SK-N-SH treated with all-trans-retinoic acid at 6 μM for 48 hours (cell line): ENCODE measurements at regions not wholly inside any gene's neighbourhood (a gene's known extent, or its start where the extent isn't known, plus 50 kb on each side); places are given as distances from the start of the nearest gene placed in this dataset.

Experiments
- ARNTL ChIP-seq: fragments of 450-650 bp; formaldehyde crosslinking; IDR thresholded peaks from 2 replicates; pipeline ENCODE4 v1.5.0; 2020; ENCODE audit warnings: low read depth, mild to moderate bottlenecking, moderate library complexity, borderline replicate concordance
- BACH2 ChIP-seq: fragments of 250-450 bp; sonication (Bioruptor Pico); IDR thresholded peaks from 2 replicates; pipeline ENCODE4 v1.9.0; 2021; ENCODE audit warnings: mild to moderate bottlenecking, borderline replicate concordance
- CSRNP3 ChIP-seq: fragments of 250-450 bp; sonication (Bioruptor Pico); IDR thresholded peaks from 2 replicates; pipeline ENCODE4 v1.5.1; 2021; ENCODE audit warnings: mild to moderate bottlenecking, moderate library complexity
- GLIS3 ChIP-seq: fragments of 250-450 bp; sonication (Bioruptor Pico); IDR thresholded peaks from 2 replicates; pipeline ENCODE4 v1.5.0; 2020; ENCODE audit warnings: mild to moderate bottlenecking, moderate library complexity
- ISL1 ChIP-seq: fragments of 250-450 bp; sonication (Bioruptor Pico); IDR thresholded peaks from 2 replicates; pipeline ENCODE4 v2.1.2; 2022; ENCODE audit warnings: mild to moderate bottlenecking, moderate library complexity
- PATZ1 ChIP-seq: fragments of 250-450 bp; sonication (Bioruptor Pico); IDR thresholded peaks from 2 replicates; pipeline ENCODE4 v1.8.0; 2020; ENCODE audit warnings: mild to moderate bottlenecking, moderate library complexity, borderline replicate concordance
- POU6F1 ChIP-seq: fragments of 250-450 bp; sonication (Bioruptor Pico); IDR thresholded peaks from 2 replicates; pipeline ENCODE4 v1.8.0; 2021; ENCODE audit warnings: low read depth, mild to moderate bottlenecking, moderate library complexity, borderline replicate concordance
- PPARA ChIP-seq: fragments of 250-450 bp; sonication (Bioruptor Pico); IDR thresholded peaks from 2 replicates; pipeline ENCODE4 v1.5.0; 2020; ENCODE audit warnings: mild to moderate bottlenecking, borderline replicate concordance
- RARB ChIP-seq: fragments of 250-450 bp; sonication (Bioruptor Pico); IDR thresholded peaks from 2 replicates; pipeline ENCODE4 v1.8.0; 2021; ENCODE audit warnings: mild to moderate bottlenecking, moderate library complexity
- TCF4 ChIP-seq: fragments of 250-450 bp; sonication (Bioruptor Pico); IDR thresholded peaks from 2 replicates; pipeline ENCODE4 v1.8.0; 2021; ENCODE audit warnings: mild to moderate bottlenecking, moderate library complexity, borderline replicate concordance
- ZFP3 ChIP-seq: fragments of 250-450 bp; sonication (Bioruptor Pico); IDR thresholded peaks from 2 replicates; pipeline ENCODE4 v1.5.0; 2020; ENCODE audit warnings: mild to moderate bottlenecking, moderate library complexity
- ZFP30 ChIP-seq: fragments of 450-650 bp; formaldehyde crosslinking; IDR thresholded peaks from 2 replicates; pipeline ENCODE4 v1.5.0; 2022; ENCODE audit warnings: mild to moderate bottlenecking, moderate library complexity
- ZNF565 ChIP-seq: fragments of 450-650 bp; formaldehyde crosslinking; conservative IDR thresholded peaks from 2 replicates; pipeline ENCODE4 v1.5.0; 2020; ENCODE audit warnings: low read depth, mild to moderate bottlenecking, moderate library complexity
- ZNF8 ChIP-seq: fragments of 450-650 bp; formaldehyde crosslinking; IDR thresholded peaks from 2 replicates; pipeline ENCODE4 v1.5.0; 2020; ENCODE audit warnings: mild to moderate bottlenecking, moderate library complexity

GRCh38 chr18:45444040-45444439 lies 171.2 kb upstream of the SLC14A2 start:
- no peak for TF ChIP-seq PATZ1
- TF ChIP-seq ZNF565 (CRISPR knock-in tag), result no peak
- TF ChIP-seq RARB (CRISPR knock-in tag), result no peak
- TF ChIP-seq PPARA (CRISPR knock-in tag), result no peak
- TF ChIP-seq ZNF8 (CRISPR knock-in tag), result no peak
- TF ChIP-seq ARNTL (CRISPR knock-in tag), result no peak
- TF ChIP-seq ISL1 (CRISPR knock-in tag), result no peak
- no peak for TF ChIP-seq POU6F1 (CRISPR knock-in tag)
- no peak for TF ChIP-seq BACH2 (CRISPR knock-in tag)
- TF ChIP-seq TCF4 (CRISPR knock-in tag), result no peak
- TF ChIP-seq CSRNP3 (CRISPR knock-in tag), result no peak
- TF ChIP-seq ZFP3 (CRISPR knock-in tag), result no peak
- no peak for TF ChIP-seq GLIS3 (CRISPR knock-in tag)
- no peak for TF ChIP-seq ZFP30 (CRISPR knock-in tag)
